KBM-7 (cell line): ENCODE measurements at regions not wholly inside any gene's neighbourhood (a gene's known extent, or its start where the extent isn't known, plus 50 kb on each side); places are given as distances from the start of the nearest gene placed in this dataset.

Experiments
- DNase-seq: peaks from one replicate; pipeline ENCODE4 v3.0.0-alpha.2; 2015
- in situ Hi-C: fragments of 300-500 bp; cut with MboI; formaldehyde crosslinking; loops from 2 replicates; pipeline ENCODE4 v1.14.3; 2020; ENCODE audit warnings: low sequenced_read_pairs, low pct_unique_long_range_greater_than_20kb, mixed read lengths

DNA sequence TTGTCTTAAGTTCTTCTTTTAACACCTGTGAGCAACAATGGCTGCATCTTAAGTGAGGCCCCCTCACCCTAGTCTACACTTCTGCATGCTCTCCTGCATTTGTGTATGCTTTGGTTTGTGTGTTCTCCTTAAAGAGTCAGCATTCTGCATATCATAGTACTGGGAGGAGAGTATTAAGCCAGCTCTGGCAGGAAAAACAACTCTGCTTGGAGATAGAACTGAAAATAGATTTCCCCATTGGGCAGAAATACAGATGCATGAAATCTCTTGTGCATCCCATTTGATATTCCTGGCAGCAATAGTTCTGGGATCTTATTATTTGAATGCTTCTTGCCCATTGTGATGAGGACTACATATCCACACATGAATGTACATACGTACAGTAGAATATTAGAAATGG is 70.6 kb upstream of the PRICKLE1 start:
- no peak for DNase-seq
- in situ Hi-C loops, result no loop called here

GRCh38 chr12:42652048-42652447 is 62.5 kb upstream of the PRICKLE1 start:
- in situ Hi-C loops, result no loop called here
- no peak for DNase-seq

DNA sequence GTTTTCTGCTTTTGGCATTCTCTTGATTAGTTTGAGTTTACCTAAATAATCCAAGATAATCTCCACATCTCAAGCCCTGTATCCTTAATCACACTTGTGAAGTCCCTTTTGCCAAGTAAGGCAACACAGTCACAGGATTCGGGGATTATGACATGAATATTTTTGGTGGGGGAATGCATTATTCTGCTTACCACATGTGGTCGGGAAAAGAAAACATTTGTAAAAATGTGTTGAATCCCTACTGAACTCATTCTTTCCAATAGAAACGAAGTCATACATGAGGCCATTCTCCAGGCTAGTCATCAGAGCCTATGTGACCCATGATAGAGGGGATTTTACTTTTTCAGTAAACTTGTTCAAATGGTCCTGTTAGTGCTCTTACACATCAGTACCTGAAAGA is 58.5 kb upstream of the PRICKLE1 start:
- in situ Hi-C loops, result no loop called here
- no peak for DNase-seq

DNA sequence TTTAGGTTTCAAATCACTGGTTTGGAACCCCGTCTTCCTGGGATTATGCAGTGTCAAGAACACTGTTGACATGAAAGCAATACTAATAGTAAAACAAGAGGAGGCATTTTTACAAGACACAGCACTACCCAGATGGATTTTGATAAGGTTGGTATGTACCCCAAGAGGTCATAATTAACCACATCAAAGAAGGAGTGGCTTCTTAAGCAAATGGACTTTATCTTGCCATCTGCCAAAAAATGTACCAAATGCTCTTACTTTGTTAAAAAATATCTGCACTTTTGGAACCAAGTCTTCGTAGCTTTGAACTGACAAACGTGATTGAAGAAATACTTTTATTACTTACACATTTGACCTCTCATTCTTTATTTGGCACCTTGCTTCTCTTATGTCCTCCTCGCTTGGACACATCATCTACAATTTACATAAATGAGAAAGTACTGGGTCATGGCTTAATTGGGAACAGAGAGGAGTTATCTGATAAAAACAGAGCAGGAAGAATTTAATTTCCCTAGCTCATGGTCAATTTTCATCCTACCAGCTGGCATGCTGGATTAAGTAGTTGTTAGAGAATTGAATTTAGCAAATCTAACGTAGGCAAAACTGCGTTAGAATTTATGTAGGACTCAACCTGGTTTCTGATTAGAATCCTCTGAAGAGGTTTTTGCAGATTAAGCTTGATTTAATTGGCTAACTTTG is 54.5 kb upstream of the PRICKLE1 start:
- DNase-seq, result no peak
- in situ Hi-C loops, result no loop called here

- in situ Hi-C loops, result no loop called here
- DNase-seq, result no peak
Observed at GRCh38 chr12:42641221-42641885, 51.8 kb upstream of the PRICKLE1 start.

- no peak for DNase-seq
- in situ Hi-C loops, result no loop called here
Observed at GRCh38 chr12:42640391-42640790, 50.8 kb upstream of the PRICKLE1 start.

DNA sequence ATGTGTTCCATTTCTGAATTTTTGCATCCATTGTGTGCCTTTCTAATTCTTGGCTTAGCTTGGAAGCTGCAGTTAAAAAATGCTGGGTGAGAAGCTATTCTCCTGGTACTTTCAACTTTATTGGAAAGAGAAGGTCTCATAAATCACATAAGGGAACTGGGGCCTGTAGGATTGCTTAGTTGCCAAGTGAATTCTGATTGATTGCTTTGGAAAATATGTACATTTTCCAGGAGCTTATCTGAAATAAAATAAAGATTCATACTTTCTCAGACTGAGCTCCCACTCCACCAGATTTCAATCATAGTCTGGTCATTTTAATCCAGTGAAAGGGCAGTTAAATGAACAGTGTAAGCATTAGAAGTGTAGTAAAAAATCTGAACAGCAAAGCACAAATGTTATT is 50.0 kb upstream of the PRICKLE1 start:
- in situ Hi-C loops, result no loop called here
- DNase-seq, result no peak
